Mucosa of descending colon (tissue), 3 donors: ENCODE measurements at regions not wholly inside any gene's neighbourhood (a gene's known extent, or its start where the extent isn't known, plus 50 kb on each side); places are given as distances from the start of the nearest gene placed in this dataset.

ENCODE experiments used
- ATAC-seq: fragments of 200-7000 bp; cut with Tn5 transposase; one replicate; pipeline ENCODE4 v1.9.1; 2020; ENCODE audit warnings: mild to moderate bottlenecking, moderate library complexity
- DNase-seq, 3 donors: peaks; one replicate each; pipeline ENCODE4 v3.0.0-alpha.2; 2020
- H3K36me3 ChIP-seq: fragments of 200-600 bp; one replicate; pipeline ENCODE4 v1.8.0; 2021; ENCODE audit warnings: low read depth, mild to moderate bottlenecking
- H3K4me1 ChIP-seq: fragments of 200-600 bp; one replicate; pipeline ENCODE4 v1.8.0; 2021; ENCODE audit warnings: low read depth, mild to moderate bottlenecking
- H3K4me3 ChIP-seq: fragments of 200-600 bp; one replicate; pipeline ENCODE4 v1.8.0; 2021; ENCODE audit warnings: mild to moderate bottlenecking
- H3K9me3 ChIP-seq: fragments of 200-600 bp; one replicate; pipeline ENCODE4 v1.8.0; 2021; ENCODE audit warnings: mild to moderate bottlenecking
- intact Hi-C, 2 donors: fragments of 100-400 bp; cut with DNase I in 1 of 2; cut with micrococcal nuclease in 1 of 2; formaldehyde crosslinking; loops; one replicate each; pipeline versions ENCODE4 v1.11.0 to v1.11.1; 2022; cut with DNase I, micrococcal nuclease
- TF ChIP-seq, protein P1 (sequence below): fragments of 200-600 bp; IDR thresholded peaks from one replicate; pipeline ENCODE4 v1.8.0; 2022; ENCODE audit warnings: antibody characterized with exemption, mild to moderate bottlenecking
- donor health status: DM: no; HTN: no; CAD: no; lungs with moderate emphysema.
- donor health status: DM: no; HTN: no; CAD: no.
- donor health status: DM: no; HTN: yes; CAD: no.

DNA sequence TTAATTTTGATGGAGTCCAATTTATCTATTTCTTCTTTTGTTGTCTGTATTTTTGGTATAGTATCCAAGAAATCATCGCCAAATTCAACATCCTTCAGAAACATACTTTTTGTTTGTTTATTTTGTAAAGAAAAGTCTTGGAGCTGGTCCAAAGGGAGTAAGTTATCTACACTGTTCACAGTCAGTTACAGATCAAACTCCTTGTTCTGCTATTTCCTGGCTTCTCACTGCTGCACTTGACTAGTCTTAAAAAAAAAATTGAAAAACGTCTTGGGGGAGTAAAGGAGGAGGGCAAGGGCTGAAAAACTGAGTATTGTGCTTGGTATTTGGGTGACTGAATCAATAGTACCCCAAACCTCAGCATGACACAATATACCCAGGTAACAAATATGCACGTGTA lies 105.6 kb downstream of the NFKBIZ start:
- no peaks in the 10 kb centered on the region for H3K9me3 ChIP-seq
- TF ChIP-seq, protein P1, sequence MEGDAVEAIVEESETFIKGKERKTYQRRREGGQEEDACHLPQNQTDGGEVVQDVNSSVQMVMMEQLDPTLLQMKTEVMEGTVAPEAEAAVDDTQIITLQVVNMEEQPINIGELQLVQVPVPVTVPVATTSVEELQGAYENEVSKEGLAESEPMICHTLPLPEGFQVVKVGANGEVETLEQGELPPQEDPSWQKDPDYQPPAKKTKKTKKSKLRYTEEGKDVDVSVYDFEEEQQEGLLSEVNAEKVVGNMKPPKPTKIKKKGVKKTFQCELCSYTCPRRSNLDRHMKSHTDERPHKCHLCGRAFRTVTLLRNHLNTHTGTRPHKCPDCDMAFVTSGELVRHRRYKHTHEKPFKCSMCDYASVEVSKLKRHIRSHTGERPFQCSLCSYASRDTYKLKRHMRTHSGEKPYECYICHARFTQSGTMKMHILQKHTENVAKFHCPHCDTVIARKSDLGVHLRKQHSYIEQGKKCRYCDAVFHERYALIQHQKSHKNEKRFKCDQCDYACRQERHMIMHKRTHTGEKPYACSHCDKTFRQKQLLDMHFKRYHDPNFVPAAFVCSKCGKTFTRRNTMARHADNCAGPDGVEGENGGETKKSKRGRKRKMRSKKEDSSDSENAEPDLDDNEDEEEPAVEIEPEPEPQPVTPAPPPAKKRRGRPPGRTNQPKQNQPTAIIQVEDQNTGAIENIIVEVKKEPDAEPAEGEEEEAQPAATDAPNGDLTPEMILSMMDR, result no peak
- H3K36me3 ChIP-seq, result no peaks in the 10 kb centered on the region
- DNase-seq (no peak), ATAC-seq (no peak)
- H3K4me3 ChIP-seq, result no peak overlapping the region
- intact Hi-C loops, result no loop called here
- H3K4me1 ChIP-seq, result no peaks in the 10 kb centered on the region

DNA sequence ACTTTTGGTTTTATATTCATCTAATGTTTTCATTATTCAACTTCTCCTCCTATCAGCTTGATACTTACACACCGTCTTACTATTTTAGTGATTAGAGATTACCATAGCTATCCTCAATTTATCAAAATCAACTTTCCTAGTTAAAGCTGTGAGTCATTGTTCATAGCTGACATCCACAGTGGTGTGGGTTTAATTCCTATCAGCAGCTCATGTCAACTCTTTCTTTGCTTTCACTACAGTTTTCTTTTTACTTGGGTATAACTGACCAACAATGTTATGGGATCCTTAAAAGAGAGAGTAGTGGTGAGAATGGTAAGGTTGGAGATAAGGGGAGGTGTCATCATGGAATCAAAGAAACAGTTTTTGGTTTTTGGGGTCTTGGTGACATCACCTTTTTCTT lies 112.7 kb downstream of the NFKBIZ start:
- TF ChIP-seq, protein P1, result no peak
- Histone ChIP-seq H3K9me3 (no peaks in the 10 kb centered on the region), H3K36me3 (no peaks in the 10 kb centered on the region), H3K4me1 (no peaks in the 10 kb centered on the region), H3K4me3 (no peak overlapping the region)
- intact Hi-C loops, result no loop called here
- no peak for ATAC-seq
- no peak for DNase-seq

DNA sequence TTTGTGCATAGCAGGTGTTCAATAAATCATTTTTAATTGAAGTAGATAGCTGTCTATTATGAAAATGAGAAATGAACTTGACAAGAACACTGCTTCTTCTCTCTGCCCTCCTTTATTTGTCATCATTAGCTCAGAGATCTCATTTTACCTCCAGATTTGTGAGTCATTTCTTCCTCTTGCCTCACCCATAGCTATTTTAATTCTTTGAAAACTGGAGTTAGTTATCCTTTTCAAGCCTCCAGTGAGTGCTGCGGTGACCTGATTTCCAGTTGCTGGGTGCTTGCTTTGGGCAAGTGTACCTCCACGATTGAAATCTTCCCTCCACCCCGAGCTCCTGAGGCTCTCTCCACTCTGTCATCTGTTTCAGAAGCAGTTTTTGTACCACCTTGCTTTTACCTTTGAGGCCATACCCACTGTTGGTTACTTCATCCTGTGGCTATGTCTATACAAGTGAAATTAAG lies 114.6 kb downstream of the NFKBIZ start:
- DNase-seq (no peak), ATAC-seq (no peak)
- intact Hi-C loops, result no loop called here
- no peaks in the 10 kb centered on the region for H3K4me1 ChIP-seq
- TF ChIP-seq, protein P1, result no peak
- H3K4me3 ChIP-seq, result no peak overlapping the region
- no peaks in the 10 kb centered on the region for H3K9me3 ChIP-seq
- H3K36me3 ChIP-seq, result no peaks in the 10 kb centered on the region

DNA sequence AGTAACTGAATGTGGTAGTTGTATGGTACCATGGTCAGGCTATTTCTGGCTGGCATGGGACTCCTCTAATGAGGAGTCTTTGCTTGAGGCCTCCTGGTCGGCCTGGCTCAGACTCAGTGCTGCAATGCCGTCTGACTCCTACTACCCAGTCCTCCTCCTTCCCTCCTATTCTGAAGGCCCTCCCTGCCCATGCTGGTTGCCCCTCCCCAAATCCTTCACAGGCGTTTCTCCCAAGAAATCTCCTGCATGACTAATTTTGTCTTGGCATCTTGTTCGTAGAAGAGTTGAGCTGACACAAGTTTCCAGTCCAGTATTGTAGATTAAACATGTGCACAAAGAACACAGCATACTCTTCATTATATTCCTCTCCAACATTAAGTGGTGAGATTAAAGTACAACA lies 115.5 kb downstream of the NFKBIZ start:
- intact Hi-C loops, result no loop called here
- H3K36me3 ChIP-seq, result no peaks in the 10 kb centered on the region
- no peak for ATAC-seq
- TF ChIP-seq, protein P1, result no peak
- H3K4me1 ChIP-seq, result no peaks in the 10 kb centered on the region
- H3K4me3 ChIP-seq, result no peak overlapping the region
- no peaks in the 10 kb centered on the region for H3K9me3 ChIP-seq
- no peak for DNase-seq

DNA sequence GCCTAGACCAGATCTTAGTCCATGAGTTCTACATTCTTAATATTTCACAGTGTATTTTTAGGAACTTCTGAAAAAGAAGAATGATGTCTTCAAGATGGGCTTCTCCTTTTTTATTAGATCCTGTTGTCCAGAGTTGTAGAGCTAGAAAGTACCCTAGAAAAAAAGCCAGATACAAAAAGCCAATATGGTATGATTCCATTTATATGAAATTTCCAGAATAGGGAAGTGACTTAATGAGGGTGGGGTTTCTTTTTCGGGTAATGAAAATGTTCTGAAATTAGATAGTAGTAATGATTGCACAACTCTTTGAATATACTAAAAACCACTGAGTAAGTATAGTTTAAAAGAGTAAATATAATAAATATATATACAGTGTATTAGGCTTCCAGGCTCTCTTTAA lies 116.9 kb downstream of the NFKBIZ start:
- TF ChIP-seq, protein P1, result no peak
- Histone ChIP-seq H3K36me3 (no peaks in the 10 kb centered on the region), H3K4me1 (no peaks in the 10 kb centered on the region), H3K4me3 (no peak overlapping the region), H3K9me3 (no peaks in the 10 kb centered on the region)
- intact Hi-C loops, result no loop called here
- no peak for ATAC-seq
- no peak for DNase-seq

DNA sequence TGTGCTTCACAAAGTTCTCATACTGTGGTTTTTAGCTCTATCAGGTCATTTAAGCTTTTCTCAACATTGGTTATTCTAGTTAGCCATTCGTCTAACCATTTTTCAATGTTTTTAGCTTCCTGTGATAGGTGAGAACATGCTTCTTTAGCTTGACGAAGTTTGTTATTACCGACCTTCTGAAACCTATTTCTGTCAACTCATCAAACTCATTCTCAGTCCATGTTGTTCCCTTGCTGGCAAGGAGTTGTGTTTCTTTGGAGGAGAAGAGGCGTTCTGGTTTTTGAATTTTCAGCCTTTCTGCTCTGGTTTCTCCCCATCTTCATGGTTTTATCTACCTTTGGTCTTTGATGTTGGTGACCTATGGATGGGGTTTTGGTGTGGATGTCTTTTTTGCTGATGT lies 120.9 kb downstream of the NFKBIZ start:
- Histone ChIP-seq H3K4me1 (no peaks in the 10 kb centered on the region), H3K4me3 (no peak overlapping the region), H3K36me3 (no peaks in the 10 kb centered on the region), H3K9me3 (no peaks in the 10 kb centered on the region)
- ATAC-seq (no peak), DNase-seq (no peak)
- intact Hi-C loops, result no loop called here
- TF ChIP-seq, protein P1, result no peak
